Choroid plexus epithelial cell (primary cell): ENCODE measurements at regions not wholly inside any gene's neighbourhood (a gene's known extent, or its start where the extent isn't known, plus 50 kb on each side); places are given as distances from the start of the nearest gene placed in this dataset.

Experiments used
- DNase-seq: peaks from one replicate; pipeline ENCODE4 v3.0.0-alpha.2; 2010; ENCODE audit warnings: low read depth
- H3K4me3 ChIP-seq: 2 replicates; pipeline ENCODE4 v1.5.1; 2011; ENCODE audit warnings: low read depth, mild to moderate bottlenecking, control low read depth, low read length, moderate library complexity
- TF ChIP-seq, protein P1 (sequence below): conservative IDR thresholded peaks from 2 replicates; pipeline ENCODE4 v1.5.1; 2011; ENCODE audit warnings: low read depth, mild to moderate bottlenecking, control low read depth, inconsistent platforms, low read length, moderate library complexity

DNA sequence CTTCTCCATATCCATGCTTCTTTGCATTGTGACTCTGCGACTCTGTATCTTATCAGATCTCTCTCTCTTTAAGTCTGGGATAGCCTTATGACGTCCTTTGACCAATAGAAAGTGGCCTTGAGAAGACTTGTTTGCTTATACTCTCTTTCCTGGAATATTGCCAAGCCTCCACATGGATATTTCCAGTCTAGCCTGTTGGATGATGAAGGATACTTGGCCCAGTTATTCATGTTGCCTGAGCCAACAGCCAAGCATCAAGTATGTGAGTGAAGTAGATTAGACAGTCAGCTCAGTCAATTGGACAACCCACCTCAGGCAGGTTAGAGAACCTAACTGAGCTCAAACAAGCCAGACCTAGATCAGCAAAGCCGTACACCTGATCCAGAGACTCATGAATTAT, 864.2 kb upstream of the MGAT4C start:
- TF ChIP-seq, protein P1, sequence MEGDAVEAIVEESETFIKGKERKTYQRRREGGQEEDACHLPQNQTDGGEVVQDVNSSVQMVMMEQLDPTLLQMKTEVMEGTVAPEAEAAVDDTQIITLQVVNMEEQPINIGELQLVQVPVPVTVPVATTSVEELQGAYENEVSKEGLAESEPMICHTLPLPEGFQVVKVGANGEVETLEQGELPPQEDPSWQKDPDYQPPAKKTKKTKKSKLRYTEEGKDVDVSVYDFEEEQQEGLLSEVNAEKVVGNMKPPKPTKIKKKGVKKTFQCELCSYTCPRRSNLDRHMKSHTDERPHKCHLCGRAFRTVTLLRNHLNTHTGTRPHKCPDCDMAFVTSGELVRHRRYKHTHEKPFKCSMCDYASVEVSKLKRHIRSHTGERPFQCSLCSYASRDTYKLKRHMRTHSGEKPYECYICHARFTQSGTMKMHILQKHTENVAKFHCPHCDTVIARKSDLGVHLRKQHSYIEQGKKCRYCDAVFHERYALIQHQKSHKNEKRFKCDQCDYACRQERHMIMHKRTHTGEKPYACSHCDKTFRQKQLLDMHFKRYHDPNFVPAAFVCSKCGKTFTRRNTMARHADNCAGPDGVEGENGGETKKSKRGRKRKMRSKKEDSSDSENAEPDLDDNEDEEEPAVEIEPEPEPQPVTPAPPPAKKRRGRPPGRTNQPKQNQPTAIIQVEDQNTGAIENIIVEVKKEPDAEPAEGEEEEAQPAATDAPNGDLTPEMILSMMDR = no peak
- no peak overlapping the region for H3K4me3 ChIP-seq
- peak; percentile 10 for DNase-seq

GRCh38 chr12:87119713-87120112, 863.5 kb upstream of the MGAT4C start:
- peak; percentile 13 for DNase-seq
- TF ChIP-seq, protein P1 = no peak
- H3K4me3 ChIP-seq = no peak overlapping the region

DNA sequence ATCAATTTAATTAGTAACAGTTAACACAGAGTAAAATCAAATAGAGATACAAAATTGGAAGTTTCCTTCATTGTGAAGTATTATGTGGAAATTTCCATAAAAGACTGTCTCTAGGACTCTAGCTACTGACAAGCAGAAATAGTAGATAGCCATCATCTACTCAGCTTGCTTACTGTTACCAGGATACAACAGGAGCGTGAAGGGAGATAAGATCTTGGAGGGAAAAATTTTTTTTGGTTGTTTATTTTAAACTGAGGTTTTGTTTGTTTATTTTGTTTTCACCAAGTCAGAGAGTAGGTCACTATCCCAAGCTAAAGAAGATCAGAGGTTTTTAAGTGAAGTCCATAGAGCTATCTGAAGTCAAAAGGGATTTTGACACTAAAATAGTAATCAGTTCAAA, 861.3 kb upstream of the MGAT4C start:
- TF ChIP-seq, protein P1 = no peak
- no peak for DNase-seq
- H3K4me3 ChIP-seq = no peak overlapping the region

GRCh38 chr12:87116780-87117179, 860.6 kb upstream of the MGAT4C start:
- TF ChIP-seq, protein P1 = no peak
- H3K4me3 ChIP-seq = no peak overlapping the region
- peak; percentile 30 for DNase-seq

DNA sequence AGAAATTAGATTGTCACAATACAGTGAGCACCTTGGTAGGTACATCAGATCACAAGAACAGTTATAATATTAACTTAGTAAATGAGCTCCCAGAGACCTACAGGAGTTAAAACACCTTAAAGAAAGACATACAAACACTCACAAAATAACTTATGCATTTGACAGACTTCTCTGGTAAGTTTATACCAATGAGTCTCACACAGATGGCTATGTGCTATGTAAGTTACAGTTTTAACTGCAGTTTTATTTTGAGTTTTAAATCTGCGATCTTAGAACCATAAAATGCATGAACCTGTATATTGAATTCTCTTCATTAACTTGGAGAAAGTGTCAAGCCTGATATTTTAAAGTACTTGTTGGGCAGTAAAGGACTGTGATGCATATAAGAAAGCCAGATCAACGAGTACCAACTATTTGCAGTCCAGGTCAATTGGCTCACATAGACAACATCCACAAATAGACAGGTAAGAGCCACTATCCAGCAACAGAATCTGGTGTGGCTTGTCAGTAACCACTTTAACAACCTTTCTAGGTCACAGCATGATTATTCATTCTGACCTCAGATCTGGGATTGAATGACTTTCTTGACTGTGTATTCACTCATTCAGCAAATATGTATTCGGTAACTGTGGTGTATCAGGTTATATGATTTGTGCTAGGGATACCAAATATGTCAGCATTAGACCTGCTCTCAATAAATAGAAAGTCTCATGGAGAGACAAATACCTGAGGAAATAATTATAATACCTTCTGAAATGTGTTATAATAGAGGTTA, 856.6 kb upstream of the MGAT4C start:
- no peak overlapping the region for H3K4me3 ChIP-seq
- DNase-seq = no peak
- TF ChIP-seq, protein P1 = no peak

DNA sequence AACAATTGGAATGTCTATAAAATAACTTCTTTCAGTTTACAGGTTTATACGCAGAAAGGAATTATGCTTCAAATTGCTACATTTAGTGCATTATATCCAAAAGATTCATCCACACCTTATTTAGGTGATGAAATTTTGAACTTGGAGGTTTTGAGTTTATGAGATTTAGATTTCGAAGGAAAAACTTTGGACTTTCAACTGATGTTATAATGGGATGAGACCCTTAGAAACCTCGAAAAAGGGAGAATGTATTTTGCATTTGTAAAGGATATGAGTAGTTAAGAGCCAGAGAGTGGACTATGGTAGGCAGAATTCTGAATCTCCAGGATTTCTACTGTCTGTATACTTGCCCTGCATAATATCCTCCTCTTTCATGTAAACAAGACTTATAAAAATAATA, 851.6 kb upstream of the MGAT4C start:
- no peak overlapping the region for H3K4me3 ChIP-seq
- TF ChIP-seq, protein P1 = no peak
- no peak for DNase-seq

- H3K4me3 ChIP-seq = no peak overlapping the region
- TF ChIP-seq, protein P1 = no peak
- no peak for DNase-seq
Measured at GRCh38 chr12:87107270-87107669, 851.1 kb upstream of the MGAT4C start.
